Hepatocyte (in vitro differentiated cells): ENCODE measurements at regions not wholly inside any gene's neighbourhood (a gene's known extent, or its start where the extent isn't known, plus 50 kb on each side); places are given as distances from the start of the nearest gene placed in this dataset.

Experiments
- CTCF ChIP-seq: fragments of 200-600 bp; sonication (generic); IDR thresholded peaks from 2 replicates; pipeline ENCODE4 v1.5.1; 2016; ENCODE audit warnings: antibody characterized with exemption, mild to moderate bottlenecking; ENCODE audit not compliant: poor library complexity
- EZH2 ChIP-seq: fragments of 200-600 bp; sonication (generic); IDR thresholded peaks from 2 replicates; pipeline ENCODE4 v1.6.1; 2016; ENCODE audit warnings: antibody characterized with exemption, mild to moderate bottlenecking, borderline replicate concordance
- EZH2phosphoT487 ChIP-seq: fragments of 200-600 bp; sonication (generic); IDR thresholded peaks from one replicate; pipeline ENCODE4 v1.6.1; 2018; ENCODE audit warnings: antibody characterized with exemption, mild to moderate bottlenecking, low read depth, moderate library complexity; ENCODE audit not compliant: unreplicated experiment, severe bottlenecking

DNA sequence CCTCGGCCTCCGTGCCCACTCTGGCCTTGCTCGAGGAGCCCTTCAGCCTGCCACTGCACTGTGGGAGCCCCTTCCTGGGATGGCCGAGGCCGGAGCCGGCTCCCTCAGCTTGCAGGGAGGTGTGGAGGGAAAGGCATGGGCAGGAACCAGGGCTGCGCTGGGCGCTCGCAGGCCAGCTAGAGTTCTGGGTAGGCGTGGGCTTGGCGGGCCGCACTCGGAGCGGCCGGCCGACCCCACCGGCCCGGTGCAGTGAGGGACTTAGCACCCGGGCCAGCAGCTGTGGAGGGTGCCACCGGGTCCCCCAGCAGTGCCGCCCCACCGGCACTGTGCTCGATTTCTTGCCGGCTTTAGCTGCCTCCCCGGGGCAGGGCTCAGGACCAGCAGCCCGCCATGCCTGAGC is 101.0 kb upstream of the IRX5 start:
- no peak for TF ChIP-seq CTCF
- TF ChIP-seq EZH2phosphoT487: no peak
- no peak for TF ChIP-seq EZH2
